ENCODE measurements at regions not wholly inside any gene's neighbourhood (a gene's known extent, or its start where the extent isn't known, plus 50 kb on each side); places are given as distances from the start of the nearest gene placed in this dataset.

DNA sequence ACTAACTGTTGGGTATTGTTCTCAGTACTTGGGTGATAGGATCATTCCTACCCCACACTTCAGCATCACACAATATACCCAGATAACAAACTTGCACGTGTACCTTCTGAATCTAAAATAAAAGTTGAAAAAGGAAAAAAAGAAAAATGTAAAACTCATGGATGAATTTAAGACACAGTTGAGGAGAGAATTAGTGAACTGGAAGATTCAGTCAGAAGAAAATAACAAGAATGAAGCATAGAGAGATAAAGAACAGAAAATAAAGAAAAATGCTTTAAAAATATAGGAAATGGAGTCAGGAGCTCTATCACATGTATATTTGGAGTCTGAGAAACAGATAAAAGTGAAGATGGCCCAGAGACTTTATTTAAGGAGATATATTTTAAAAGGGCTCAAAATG lies 90.4 kb upstream of the SALL3 start:
- DNase-seq (ENCODE audit: extremely low spot score) = no peak
- ChIA-PET CTCF (interaction anchor here (1.6 kb wide), 1 partner anchor 14 kb away, joined by 3 read pairs; no protein-coding TSS in a partner anchor), POLR2A (no interaction called here)
- TF ChIP-seq, protein P1, sequence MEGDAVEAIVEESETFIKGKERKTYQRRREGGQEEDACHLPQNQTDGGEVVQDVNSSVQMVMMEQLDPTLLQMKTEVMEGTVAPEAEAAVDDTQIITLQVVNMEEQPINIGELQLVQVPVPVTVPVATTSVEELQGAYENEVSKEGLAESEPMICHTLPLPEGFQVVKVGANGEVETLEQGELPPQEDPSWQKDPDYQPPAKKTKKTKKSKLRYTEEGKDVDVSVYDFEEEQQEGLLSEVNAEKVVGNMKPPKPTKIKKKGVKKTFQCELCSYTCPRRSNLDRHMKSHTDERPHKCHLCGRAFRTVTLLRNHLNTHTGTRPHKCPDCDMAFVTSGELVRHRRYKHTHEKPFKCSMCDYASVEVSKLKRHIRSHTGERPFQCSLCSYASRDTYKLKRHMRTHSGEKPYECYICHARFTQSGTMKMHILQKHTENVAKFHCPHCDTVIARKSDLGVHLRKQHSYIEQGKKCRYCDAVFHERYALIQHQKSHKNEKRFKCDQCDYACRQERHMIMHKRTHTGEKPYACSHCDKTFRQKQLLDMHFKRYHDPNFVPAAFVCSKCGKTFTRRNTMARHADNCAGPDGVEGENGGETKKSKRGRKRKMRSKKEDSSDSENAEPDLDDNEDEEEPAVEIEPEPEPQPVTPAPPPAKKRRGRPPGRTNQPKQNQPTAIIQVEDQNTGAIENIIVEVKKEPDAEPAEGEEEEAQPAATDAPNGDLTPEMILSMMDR (IDR thresholded peaks at IDR 0.05; ENCODE audit: control extremely low read depth, extremely low read depth, low read depth, missing control alignments) = no peak

DNA sequence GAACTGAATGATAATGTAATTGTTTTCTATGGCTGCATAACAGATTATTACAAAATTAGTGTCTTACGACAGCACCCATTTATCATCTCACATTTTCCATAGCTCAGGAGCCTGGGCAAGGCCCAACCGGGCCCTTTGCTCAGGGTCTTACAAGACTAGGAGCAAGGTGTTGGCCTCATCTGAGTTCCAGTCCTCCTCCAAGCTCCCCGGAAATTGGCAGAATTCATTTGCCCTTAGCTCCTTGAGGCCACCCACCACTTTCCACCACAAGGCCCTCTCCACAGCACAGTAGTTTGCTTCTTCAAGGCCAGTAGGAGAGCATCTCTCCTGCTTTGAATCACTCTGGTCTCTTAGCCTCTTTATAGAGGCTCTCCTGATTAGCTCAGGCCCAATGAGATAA lies 89.2 kb upstream of the SALL3 start:
- POLR2A ChIA-PET = no interaction called here
- TF ChIP-seq, protein P1 (IDR thresholded peaks at IDR 0.05; ENCODE audit: control extremely low read depth, extremely low read depth, low read depth, missing control alignments) = no peak
- CTCF ChIA-PET = no interaction called here
- DNase-seq (ENCODE audit: extremely low spot score) = no peak

GRCh38 chr18:78891185-78891762 lies 88.3 kb upstream of the SALL3 start:
- ChIA-PET POLR2A (no interaction called here), CTCF (no interaction called here)
- TF ChIP-seq, protein P1 (IDR thresholded peaks at IDR 0.05; ENCODE audit: control extremely low read depth, extremely low read depth, low read depth, missing control alignments) = no peak
- no peak for DNase-seq (ENCODE audit: extremely low spot score)

- no peak for DNase-seq (ENCODE audit: extremely low spot score)
- TF ChIP-seq, protein P1 (IDR thresholded peaks at IDR 0.05; ENCODE audit: control extremely low read depth, extremely low read depth, low read depth, missing control alignments) = no peak
- ChIA-PET POLR2A (no interaction called here), CTCF (no interaction called here)
Observed at GRCh38 chr18:78892177-78892576, 87.4 kb upstream of the SALL3 start.

DNA sequence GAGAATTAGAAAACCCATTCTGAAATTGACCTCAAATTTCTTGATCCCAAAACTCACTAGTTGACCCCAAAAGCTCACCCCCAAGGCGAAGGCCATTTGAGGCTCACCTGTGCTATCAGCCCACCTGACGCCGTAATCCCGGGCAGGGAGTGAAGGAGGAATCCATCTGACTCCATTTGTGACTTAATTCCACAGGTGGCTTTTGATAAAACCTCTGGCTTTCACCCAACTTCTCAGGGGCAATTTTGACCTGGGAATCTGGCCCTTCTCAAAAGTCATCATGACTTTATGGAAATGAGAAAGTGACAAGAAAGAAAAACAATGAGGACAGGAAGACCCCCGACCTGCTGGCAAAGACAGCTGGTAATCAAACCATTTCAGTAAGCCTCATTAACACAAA lies 86.9 kb upstream of the SALL3 start:
- DNase-seq (ENCODE audit: extremely low spot score) = no peak
- ChIA-PET POLR2A (no interaction called here), CTCF (no interaction called here)
- TF ChIP-seq, protein P1 (IDR thresholded peaks at IDR 0.05; ENCODE audit: control extremely low read depth, extremely low read depth, low read depth, missing control alignments) = no peak

GRCh38 chr18:78893281-78894032 lies 86.2 kb upstream of the SALL3 start:
- POLR2A ChIA-PET = no interaction called here
- TF ChIP-seq, protein P1 (IDR thresholded peaks at IDR 0.05; ENCODE audit: control extremely low read depth, extremely low read depth, low read depth, missing control alignments) = no peak
- CTCF ChIA-PET = no interaction called here
- no peak for DNase-seq (ENCODE audit: extremely low spot score)

All from GM10248 (cell line).